ENCODE measurements at regions not wholly inside any gene's neighbourhood (a gene's known extent, or its start where the extent isn't known, plus 50 kb on each side); places are given as distances from the start of the nearest gene placed in this dataset.
A peak's percentile ranks its signal among the peaks of the same experiment; 100 is the strongest.
"Not testable (repeated sequence)": the region's sequence is repeated elsewhere in the genome, so short reads cannot be mapped to it uniquely, and the experiment has no call there.

GRCh38 chr5:34245032-34245394 is 202.0 kb upstream of the C1QTNF3 start:
- in situ Hi-C loops (cut with MboI; ENCODE audit: low pct_unique_long_range_greater_than_20kb, low sequenced_read_pairs); DNase-seq: not testable (repeated sequence)

- in situ Hi-C loops (cut with MboI; ENCODE audit: low pct_unique_long_range_greater_than_20kb, low sequenced_read_pairs): not testable (repeated sequence)
- peak; percentile 30 for DNase-seq
Measured at GRCh38 chr5:34245813-34246212, 202.8 kb upstream of the C1QTNF3 start.

- in situ Hi-C loops (cut with MboI; ENCODE audit: low pct_unique_long_range_greater_than_20kb, low sequenced_read_pairs); DNase-seq: not testable (repeated sequence)
Measured at GRCh38 chr5:34258598-34258997, 215.6 kb upstream of the C1QTNF3 start.

- in situ Hi-C loops (cut with MboI; ENCODE audit: low pct_unique_long_range_greater_than_20kb, low sequenced_read_pairs); DNase-seq: not testable (repeated sequence)
Measured at GRCh38 chr5:34261020-34261419, 218.0 kb upstream of the C1QTNF3 start.

GRCh38 chr5:34266151-34266550 is 223.1 kb upstream of the C1QTNF3 start:
- DNase-seq; in situ Hi-C loops (cut with MboI; ENCODE audit: low pct_unique_long_range_greater_than_20kb, low sequenced_read_pairs): not testable (repeated sequence)

- in situ Hi-C loops (cut with MboI; ENCODE audit: low pct_unique_long_range_greater_than_20kb, low sequenced_read_pairs); DNase-seq: not testable (repeated sequence)
Measured at GRCh38 chr5:34296759-34297158, 253.7 kb upstream of the C1QTNF3 start.

GRCh38 chr5:34329201-34329600 is 286.2 kb upstream of the C1QTNF3 start:
- in situ Hi-C loops (cut with MboI; ENCODE audit: low pct_unique_long_range_greater_than_20kb, low sequenced_read_pairs); DNase-seq: not testable (repeated sequence)

- in situ Hi-C loops (cut with MboI; ENCODE audit: low pct_unique_long_range_greater_than_20kb, low sequenced_read_pairs); DNase-seq: not testable (repeated sequence)
Measured at GRCh38 chr5:34329611-34330108, 286.6 kb upstream of the C1QTNF3 start.

- DNase-seq; in situ Hi-C loops (cut with MboI; ENCODE audit: low pct_unique_long_range_greater_than_20kb, low sequenced_read_pairs): not testable (repeated sequence)
Measured at GRCh38 chr5:34331928-34332454, 289.0 kb upstream of the C1QTNF3 start.

GRCh38 chr5:34339408-34340001 is 296.5 kb upstream of the C1QTNF3 start:
- in situ Hi-C loops (cut with MboI; ENCODE audit: low pct_unique_long_range_greater_than_20kb, low sequenced_read_pairs); DNase-seq: not testable (repeated sequence)

GRCh38 chr5:34354440-34354839 is 301.7 kb upstream of the RAI14 start:
- in situ Hi-C loops (cut with MboI; ENCODE audit: low pct_unique_long_range_greater_than_20kb, low sequenced_read_pairs); DNase-seq: not testable (repeated sequence)

- DNase-seq; in situ Hi-C loops (cut with MboI; ENCODE audit: low pct_unique_long_range_greater_than_20kb, low sequenced_read_pairs): not testable (repeated sequence)
Measured at GRCh38 chr5:34371417-34371816, 284.7 kb upstream of the RAI14 start.

- in situ Hi-C loops (cut with MboI; ENCODE audit: low pct_unique_long_range_greater_than_20kb, low sequenced_read_pairs); DNase-seq: not testable (repeated sequence)
Measured at GRCh38 chr5:34371817-34372216, 284.3 kb upstream of the RAI14 start.

GRCh38 chr5:34372739-34373138 is 283.4 kb upstream of the RAI14 start:
- in situ Hi-C loops (cut with MboI; ENCODE audit: low pct_unique_long_range_greater_than_20kb, low sequenced_read_pairs): not testable (repeated sequence)

GRCh38 chr5:34377651-34378050 is 278.5 kb upstream of the RAI14 start:
- in situ Hi-C loops (cut with MboI; ENCODE audit: low pct_unique_long_range_greater_than_20kb, low sequenced_read_pairs); DNase-seq: not testable (repeated sequence)

More at GRCh38 chr5:34372739-34373138, 283.4 kb upstream of the RAI14 start:
- DNase-seq: not testable (repeated sequence)

GRCh38 chr5:34378498-34378897 is 277.6 kb upstream of the RAI14 start:
- in situ Hi-C loops (cut with MboI; ENCODE audit: low pct_unique_long_range_greater_than_20kb, low sequenced_read_pairs); DNase-seq: not testable (repeated sequence)

GRCh38 chr5:34388754-34389153 is 267.4 kb upstream of the RAI14 start:
- in situ Hi-C loops (cut with MboI; ENCODE audit: low pct_unique_long_range_greater_than_20kb, low sequenced_read_pairs); DNase-seq: not testable (repeated sequence)

GRCh38 chr5:34409373-34409772 is 246.8 kb upstream of the RAI14 start:
- no peak for DNase-seq
- in situ Hi-C loops (cut with MboI; ENCODE audit: low pct_unique_long_range_greater_than_20kb, low sequenced_read_pairs): no loop called here

- DNase-seq: no peak
Measured at GRCh38 chr5:34410411-34411139, 245.6 kb upstream of the RAI14 start.

More at GRCh38 chr5:34410411-34411139, 245.6 kb upstream of the RAI14 start:
- in situ Hi-C loops (cut with MboI; ENCODE audit: low pct_unique_long_range_greater_than_20kb, low sequenced_read_pairs): no loop called here
